ENCODE measurements at regions not wholly inside any gene's neighbourhood (a gene's known extent, or its start where the extent isn't known, plus 50 kb on each side); places are given as distances from the start of the nearest gene placed in this dataset.

- Histone ChIP-seq H4K20me1 (replicated peaks; ENCODE audit: control insufficient read depth, extremely low read depth, insufficient read depth, low read length) (no peaks in the 10 kb centered on the region), H3K27me3 (ENCODE audit: control insufficient read depth in 2 of 2, insufficient read depth in 2 of 2, low read length in 2 of 2) (no peaks in the 10 kb centered on the region), H3K9me1 (replicated peaks; ENCODE audit: control insufficient read depth, extremely low read depth, insufficient read depth, low read length) (no peaks in the 10 kb centered on the region), H3K4me2 (ENCODE audit: insufficient read depth, low read length) (no peak overlapping the region), H2AFZ (ENCODE audit: low read depth, low read length) (no peak overlapping the region), H3K4me1 (ENCODE audit: control insufficient read depth, extremely low read depth, insufficient read depth, low read length) (peaks cover 13% of the 10 kb centered on the region), H3K4me3 (replicated peaks in 1 of 3; ENCODE audit: insufficient read depth in 1 of 3, low read depth in 1 of 3, low read length in 3 of 3) (no peak overlapping the region), H3K9me3 (replicated peaks; ENCODE audit: control insufficient read depth, insufficient read depth, low read length) (no peaks in the 10 kb centered on the region), H3K9ac (replicated peaks; ENCODE audit: extremely low read depth, insufficient read depth, low read length) (no peak overlapping the region), H3K36me3 (ENCODE audit: control insufficient read depth in 2 of 2, extremely low read depth in 1 of 2, insufficient read depth in 2 of 2, low read length in 2 of 2) (no peaks in the 10 kb centered on the region), H3K27ac (ENCODE audit: insufficient read depth, low read depth, low read length) (no peak overlapping the region), H3K79me2 (ENCODE audit: control insufficient read depth, insufficient read depth, low read length) (no peaks in the 10 kb centered on the region)
- FAIRE-seq (no peak), DNase-seq (ENCODE audit: low read depth, low spot score) (no peak)
- no peak for TF ChIP-seq GATA2 (IDR thresholded peaks at IDR 0.05; ENCODE audit: insufficient read depth, insufficient read length, low read depth, low read length)
- no peak for TF ChIP-seq MYC (IDR thresholded peaks at IDR 0.05; ENCODE audit: low read depth, low read length)
- no peak for TF ChIP-seq EZH2 (IDR thresholded peaks at IDR 0.05; ENCODE audit: borderline replicate concordance, low read depth, low read length, severe bottlenecking)
- TF ChIP-seq, protein P1, sequence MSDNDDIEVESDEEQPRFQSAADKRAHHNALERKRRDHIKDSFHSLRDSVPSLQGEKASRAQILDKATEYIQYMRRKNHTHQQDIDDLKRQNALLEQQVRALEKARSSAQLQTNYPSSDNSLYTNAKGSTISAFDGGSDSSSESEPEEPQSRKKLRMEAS (IDR thresholded peaks at IDR 0.05; ENCODE audit: insufficient read depth, insufficient read length), result no peak
- TF ChIP-seq POLR2AphosphoS5 (IDR thresholded peaks at IDR 0.05; ENCODE audit: insufficient read depth, low read depth, low read length), result no peak
- no peak for TF ChIP-seq JUN (IDR thresholded peaks at IDR 0.05; ENCODE audit: borderline replicate concordance, insufficient read depth, insufficient read length, low read depth)
- TF ChIP-seq CTCF (IDR thresholded peaks at IDR 0.05; ENCODE audit: extremely low read depth in 1 of 2, insufficient read depth in 1 of 2, low read depth in 1 of 2, low read length in 2 of 2), result no peak
- no peak for TF ChIP-seq POLR2A (IDR thresholded peaks at IDR 0.05; ENCODE audit: low read depth, low read length)
- TF ChIP-seq FOS (IDR thresholded peaks at IDR 0.05; ENCODE audit: borderline replicate concordance, insufficient read depth, low read length), result no peak
- dilution Hi-C loops (cut with MboI; ENCODE audit: extremely low pct_ligation_motif_present, low sequenced_read_pairs) (no loop called here), intact Hi-C loops (cut with micrococcal nuclease) (no loop called here)
- BruUV-seq (replicated peaks), result no TSS peak
- ChIA-PET POLR2A (no interaction called here), CTCF (interaction anchor here (0.5 to 3.9 kb wide), 13 partner anchors 13 to 123 kb away, joined by 3 to 9 read pairs (median 4); no protein-coding TSS in a partner anchor)
These were observed 73.5 kb upstream of the SERTAD2 start for GRCh38 chr2:64727013-64727767.

Measured in endothelial cell of umbilical vein (primary cell).